ENCODE measurements at regions not wholly inside any gene's neighbourhood (a gene's known extent, or its start where the extent isn't known, plus 50 kb on each side); places are given as distances from the start of the nearest gene placed in this dataset.

DNA sequence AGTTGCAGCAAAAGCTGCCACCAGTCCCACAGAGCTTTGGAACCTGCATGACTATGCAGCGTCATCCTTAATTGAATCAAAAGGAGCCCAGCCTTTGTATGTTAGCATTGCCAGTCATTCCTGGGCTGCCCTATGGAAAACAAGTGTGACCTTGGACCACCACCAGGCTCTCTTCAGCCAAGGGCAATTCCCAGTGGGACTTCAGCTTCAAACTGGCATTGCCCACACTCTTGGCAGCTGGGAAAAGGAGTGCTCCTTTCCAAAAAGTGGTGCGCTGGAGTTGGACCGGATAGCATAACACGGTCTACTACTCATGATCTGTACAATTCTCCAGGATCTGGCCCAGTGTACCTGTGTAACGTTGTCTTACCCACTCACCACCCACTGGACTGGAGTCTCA lies 259.5 kb downstream of the MREG start:
- H3K27ac Mint-ChIP-seq: no peak overlapping the region
- no peaks in the 10 kb centered on the region for H3K9me3 Mint-ChIP-seq
- DNase-seq: no peak
- H3K27me3 Mint-ChIP-seq: no peaks in the 10 kb centered on the region
- peaks cover 20% of the 10 kb centered on the region for H3K4me1 Mint-ChIP-seq
- no peaks in the 10 kb centered on the region for H3K36me3 Mint-ChIP-seq (ENCODE audit: low read depth)
- intact Hi-C loops (cut with micrococcal nuclease): no loop called here
- H3K4me3 Mint-ChIP-seq: no peak overlapping the region

DNA sequence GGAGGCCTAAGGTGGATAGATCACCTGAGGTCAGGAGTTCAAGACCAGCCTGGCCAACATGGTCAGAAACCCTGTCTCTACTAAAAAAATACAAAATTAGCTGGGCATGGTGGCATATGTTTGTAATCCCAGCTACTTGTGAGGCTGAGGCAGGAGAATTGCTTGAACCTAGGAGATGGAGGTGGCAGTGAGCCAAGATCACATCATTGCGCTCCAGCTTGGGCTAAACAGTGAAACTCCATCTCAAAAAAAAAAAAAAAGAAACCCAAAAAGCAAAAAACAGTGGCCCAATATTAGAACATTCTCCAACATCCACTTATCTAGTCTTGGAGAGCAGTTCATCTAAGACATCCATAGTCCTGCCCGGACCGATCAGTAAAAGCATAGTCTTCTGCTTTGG lies 260.4 kb downstream of the MREG start:
- H3K36me3 Mint-ChIP-seq (ENCODE audit: low read depth): no peaks in the 10 kb centered on the region
- no peak overlapping the region for H3K27ac Mint-ChIP-seq
- DNase-seq: no peak
- H3K9me3 Mint-ChIP-seq: no peaks in the 10 kb centered on the region
- H3K4me1 Mint-ChIP-seq: peaks cover 20% of the 10 kb centered on the region
- H3K4me3 Mint-ChIP-seq: no peak overlapping the region
- no peaks in the 10 kb centered on the region for H3K27me3 Mint-ChIP-seq
- intact Hi-C loops (cut with micrococcal nuclease): no loop called here

DNA sequence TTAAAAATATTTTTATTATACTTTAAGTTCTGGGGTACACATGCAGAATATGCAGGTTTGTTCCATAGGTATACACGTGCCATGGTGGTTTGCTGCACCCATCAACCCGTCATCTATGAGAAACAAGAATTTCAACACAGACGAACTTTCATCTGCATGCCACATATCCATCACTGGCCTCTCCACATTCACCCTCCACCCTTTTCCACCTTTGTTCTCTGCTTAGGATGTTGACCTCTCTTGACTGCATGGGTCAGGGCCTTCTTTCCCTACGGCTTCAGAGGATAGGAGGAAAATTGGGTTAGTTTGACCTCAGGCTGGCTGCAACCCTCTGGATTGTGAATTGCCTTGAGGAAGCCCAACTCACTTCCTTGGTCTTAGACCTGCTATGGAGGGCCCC lies 260.9 kb downstream of the MREG start:
- Mint-ChIP-seq H3K4me1 (peaks cover 20% of the 10 kb centered on the region), H3K4me3 (no peak overlapping the region), H3K27me3 (no peaks in the 10 kb centered on the region), H3K27ac (no peak overlapping the region), H3K9me3 (no peaks in the 10 kb centered on the region), H3K36me3 (ENCODE audit: low read depth) (no peaks in the 10 kb centered on the region)
- DNase-seq: no peak
- intact Hi-C loops (cut with micrococcal nuclease): no loop called here

- H3K4me1 Mint-ChIP-seq: peaks cover 20% of the 10 kb centered on the region
- H3K4me3 Mint-ChIP-seq: no peak overlapping the region
- no peaks in the 10 kb centered on the region for H3K36me3 Mint-ChIP-seq (ENCODE audit: low read depth)
- intact Hi-C loops (cut with micrococcal nuclease): no loop called here
- no peaks in the 10 kb centered on the region for H3K9me3 Mint-ChIP-seq
- DNase-seq: no peak
- H3K27ac Mint-ChIP-seq: no peak overlapping the region
- no peaks in the 10 kb centered on the region for H3K27me3 Mint-ChIP-seq
Measured at GRCh38 chr2:215751911-215752272, 261.5 kb downstream of the MREG start.

DNA sequence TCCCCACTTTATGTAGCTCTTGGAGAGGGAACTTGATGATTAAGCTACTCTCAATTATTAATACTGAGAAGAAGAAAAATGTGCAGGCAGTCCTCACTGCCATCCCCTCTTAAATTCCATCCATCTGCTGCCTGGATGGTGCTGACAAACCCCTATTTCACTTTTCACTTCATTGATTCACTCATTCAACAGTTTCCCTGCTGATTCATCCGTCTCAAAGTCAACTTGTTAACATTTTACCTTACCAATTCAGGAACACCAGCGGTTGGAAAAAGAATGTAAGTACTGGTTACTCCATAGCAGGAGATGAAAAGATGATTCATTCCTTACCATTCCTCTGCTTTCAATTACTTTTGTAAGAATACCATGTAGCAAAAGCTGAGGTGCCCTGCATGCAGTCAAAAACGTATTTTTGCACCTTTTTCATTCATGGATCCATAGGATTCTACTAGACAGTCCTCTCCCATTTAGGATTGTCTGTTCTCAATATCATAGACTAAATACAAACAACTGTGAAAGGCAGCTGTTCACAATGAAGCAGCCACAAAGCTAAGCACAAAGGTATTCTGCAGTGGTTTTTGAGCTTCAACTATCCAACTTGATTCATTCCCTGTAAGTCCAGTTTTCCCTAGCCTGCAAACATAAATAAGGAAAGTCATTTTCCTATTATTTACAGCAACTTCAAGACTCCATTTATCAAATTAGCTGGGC lies 262.0 kb downstream of the MREG start:
- Mint-ChIP-seq H3K27me3 (no peaks in the 10 kb centered on the region), H3K4me3 (no peak overlapping the region), H3K36me3 (ENCODE audit: low read depth) (no peaks in the 10 kb centered on the region), H3K27ac (no peak overlapping the region), H3K9me3 (no peaks in the 10 kb centered on the region), H3K4me1 (peaks cover 20% of the 10 kb centered on the region)
- intact Hi-C loops (cut with micrococcal nuclease): no loop called here
- DNase-seq: no peak

- Mint-ChIP-seq H3K27me3 (no peaks in the 10 kb centered on the region), H3K27ac (no peak overlapping the region), H3K36me3 (ENCODE audit: low read depth) (no peaks in the 10 kb centered on the region), H3K4me1 (peaks cover 20% of the 10 kb centered on the region), H3K4me3 (no peak overlapping the region), H3K9me3 (no peaks in the 10 kb centered on the region)
- DNase-seq: peak; percentile 64
- intact Hi-C loops (cut with micrococcal nuclease): no loop called here
Measured at GRCh38 chr2:215750763-215751162, 262.6 kb downstream of the MREG start.

DNA sequence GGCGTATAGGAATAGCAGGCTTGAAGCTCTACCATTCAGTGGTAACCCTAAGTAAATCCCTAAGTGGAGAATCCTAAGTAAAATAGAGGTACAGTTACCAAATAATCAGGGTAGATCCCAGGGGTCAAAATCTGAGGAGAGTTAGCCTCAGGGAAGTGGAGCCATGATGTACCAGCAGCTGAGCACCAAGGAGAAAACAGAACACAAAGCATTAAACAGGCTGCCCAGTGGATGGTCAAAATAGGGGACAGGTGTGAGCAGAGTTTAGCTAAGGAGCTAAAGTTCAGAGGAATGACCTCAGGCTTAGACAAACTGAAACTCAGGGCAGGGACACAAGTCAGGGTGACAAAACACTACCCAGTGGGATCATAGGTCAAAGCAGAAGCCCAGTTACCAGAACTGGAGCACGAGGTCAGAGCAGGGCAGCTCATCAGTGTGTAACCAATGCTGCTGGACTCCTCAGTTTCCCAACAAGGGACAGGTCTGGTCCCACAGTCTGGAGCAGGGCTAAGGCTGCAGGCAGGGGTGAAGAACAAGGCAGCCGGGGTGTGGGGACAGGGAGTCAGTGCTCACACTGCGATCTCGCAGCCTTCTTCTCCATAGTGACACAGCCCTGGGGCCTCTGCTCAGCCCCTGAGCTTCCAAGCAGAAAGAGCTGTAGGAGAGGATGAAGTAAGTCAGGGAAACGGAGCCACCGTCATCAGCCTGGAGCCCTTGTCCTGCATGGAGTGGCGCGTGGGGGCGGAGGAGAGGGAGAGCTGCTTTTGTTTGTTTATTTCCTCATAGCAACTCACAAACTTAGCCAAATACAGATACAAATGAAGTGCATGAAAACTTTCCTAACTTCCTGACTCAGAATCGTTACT lies 264.0 kb downstream of the MREG start:
- Mint-ChIP-seq H3K27ac (no peak overlapping the region), H3K36me3 (ENCODE audit: low read depth) (no peaks in the 10 kb centered on the region), H3K4me1 (peaks cover 20% of the 10 kb centered on the region), H3K4me3 (no peak overlapping the region), H3K27me3 (no peaks in the 10 kb centered on the region), H3K9me3 (no peaks in the 10 kb centered on the region)
- no peak for DNase-seq
- intact Hi-C loops (cut with micrococcal nuclease): no loop called here

GRCh38 chr2:215748446-215748845 lies 264.9 kb downstream of the MREG start:
- Mint-ChIP-seq H3K4me3 (no peak overlapping the region), H3K9me3 (no peaks in the 10 kb centered on the region), H3K27me3 (no peaks in the 10 kb centered on the region), H3K36me3 (ENCODE audit: low read depth) (no peaks in the 10 kb centered on the region), H3K27ac (no peak overlapping the region), H3K4me1 (peaks cover 20% of the 10 kb centered on the region)
- intact Hi-C loops (cut with micrococcal nuclease): no loop called here
- no peak for DNase-seq

- intact Hi-C loops (cut with micrococcal nuclease): no loop called here
- Mint-ChIP-seq H3K36me3 (ENCODE audit: low read depth) (no peaks in the 10 kb centered on the region), H3K27me3 (no peaks in the 10 kb centered on the region), H3K4me3 (no peak overlapping the region), H3K27ac (no peak overlapping the region), H3K4me1 (peaks cover 20% of the 10 kb centered on the region), H3K9me3 (no peaks in the 10 kb centered on the region)
- no peak for DNase-seq
Measured at GRCh38 chr2:215746887-215747615, 266.3 kb downstream of the MREG start.

DNA sequence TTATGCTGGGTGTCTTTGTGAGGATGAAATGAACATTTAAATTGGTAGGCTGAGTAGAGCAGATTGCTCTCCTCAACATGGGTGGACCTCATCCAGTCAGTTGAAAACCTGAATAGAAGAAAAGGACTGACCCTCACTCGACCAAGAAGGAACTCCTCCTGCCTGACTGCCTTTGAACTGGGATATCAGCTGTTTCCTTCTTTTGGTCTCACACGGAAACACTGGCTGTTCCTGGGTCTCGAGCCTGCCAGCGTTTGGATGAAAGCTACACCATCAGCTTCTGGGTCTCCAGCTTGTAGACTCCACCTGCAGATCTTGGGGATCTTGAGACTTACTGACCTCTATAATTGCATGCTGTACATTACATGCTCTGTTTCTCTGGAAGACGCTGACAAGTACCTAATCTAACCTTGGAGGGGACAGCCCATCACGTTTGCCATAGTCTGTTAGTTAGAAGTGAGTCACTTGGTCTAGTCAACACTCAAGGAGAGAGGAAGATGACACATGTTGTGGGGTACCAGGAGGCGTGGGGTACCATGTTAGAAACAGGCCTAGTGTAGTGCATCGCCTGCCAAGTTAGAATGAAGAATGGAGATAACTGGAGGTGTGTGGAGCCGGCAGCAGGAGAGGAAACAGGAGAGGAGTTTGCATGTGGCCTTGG lies 267.0 kb downstream of the MREG start:
- peak; percentile 51 for DNase-seq
- H3K36me3 Mint-ChIP-seq (ENCODE audit: low read depth): no peaks in the 10 kb centered on the region
- no peaks in the 10 kb centered on the region for H3K27me3 Mint-ChIP-seq
- H3K27ac Mint-ChIP-seq: no peak overlapping the region
- H3K4me3 Mint-ChIP-seq: no peak overlapping the region
- H3K4me1 Mint-ChIP-seq: peaks cover 20% of the 10 kb centered on the region
- no peaks in the 10 kb centered on the region for H3K9me3 Mint-ChIP-seq
- intact Hi-C loops (cut with micrococcal nuclease): no loop called here

GRCh38 chr2:215745331-215745730 lies 268.0 kb downstream of the MREG start:
- peaks cover 10% of the 10 kb centered on the region for H3K4me1 Mint-ChIP-seq
- H3K4me3 Mint-ChIP-seq: no peak overlapping the region
- H3K9me3 Mint-ChIP-seq: no peaks in the 10 kb centered on the region
- no peaks in the 10 kb centered on the region for H3K27me3 Mint-ChIP-seq
- intact Hi-C loops (cut with micrococcal nuclease): no loop called here
- no peak overlapping the region for H3K27ac Mint-ChIP-seq
- peak; percentile 22 for DNase-seq
- H3K36me3 Mint-ChIP-seq (ENCODE audit: low read depth): no peaks in the 10 kb centered on the region

DNA sequence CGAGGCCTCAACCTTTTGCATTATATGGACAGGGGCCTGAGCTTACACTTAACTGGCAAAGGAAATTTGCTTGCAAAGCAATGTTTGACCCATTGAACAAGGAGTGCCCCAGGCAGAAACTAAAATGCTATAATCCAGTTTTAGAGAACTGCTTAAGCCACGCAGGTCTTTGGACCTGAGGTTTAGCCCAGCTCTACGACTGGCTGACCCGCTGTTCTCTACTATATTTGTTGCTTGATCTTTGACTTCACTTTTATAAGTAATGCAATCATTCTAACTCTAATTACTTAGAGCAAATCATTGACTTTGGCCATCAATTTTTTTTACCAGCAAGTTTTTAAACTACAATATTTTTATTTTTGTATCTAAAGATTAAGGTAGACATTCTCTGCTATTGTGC lies 268.8 kb downstream of the MREG start:
- Mint-ChIP-seq H3K4me3 (no peak overlapping the region), H3K9me3 (no peaks in the 10 kb centered on the region), H3K27ac (no peak overlapping the region), H3K4me1 (peaks cover 4% of the 10 kb centered on the region), H3K27me3 (no peaks in the 10 kb centered on the region), H3K36me3 (ENCODE audit: low read depth) (no peaks in the 10 kb centered on the region)
- intact Hi-C loops (cut with micrococcal nuclease): no loop called here
- peak; percentile 27 for DNase-seq

DNA sequence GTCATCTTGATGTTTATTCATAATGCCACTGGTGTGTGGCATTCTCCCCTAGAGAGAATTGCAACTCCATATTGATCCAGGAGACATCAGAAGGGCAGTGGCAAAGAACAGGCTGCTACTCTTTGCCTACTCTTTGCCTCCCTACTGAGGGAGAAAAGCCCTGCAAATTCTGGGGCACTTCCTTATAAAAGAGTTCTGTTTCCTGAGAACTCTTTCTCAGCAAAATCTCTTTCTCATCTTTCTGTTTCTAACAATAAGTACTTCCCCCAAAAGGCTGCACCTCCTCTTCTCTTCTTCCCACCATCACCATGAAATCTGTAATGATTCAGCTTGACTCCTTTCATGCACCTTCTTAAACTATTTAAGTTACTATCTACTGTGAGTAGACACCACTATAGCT lies 270.3 kb downstream of the MREG start:
- H3K4me1 Mint-ChIP-seq: no peaks in the 10 kb centered on the region
- no peak overlapping the region for H3K4me3 Mint-ChIP-seq
- no peaks in the 10 kb centered on the region for H3K36me3 Mint-ChIP-seq (ENCODE audit: low read depth)
- no peak for DNase-seq
- H3K27ac Mint-ChIP-seq: no peak overlapping the region
- intact Hi-C loops (cut with micrococcal nuclease): no loop called here
- H3K9me3 Mint-ChIP-seq: no peaks in the 10 kb centered on the region
- no peaks in the 10 kb centered on the region for H3K27me3 Mint-ChIP-seq

DNA sequence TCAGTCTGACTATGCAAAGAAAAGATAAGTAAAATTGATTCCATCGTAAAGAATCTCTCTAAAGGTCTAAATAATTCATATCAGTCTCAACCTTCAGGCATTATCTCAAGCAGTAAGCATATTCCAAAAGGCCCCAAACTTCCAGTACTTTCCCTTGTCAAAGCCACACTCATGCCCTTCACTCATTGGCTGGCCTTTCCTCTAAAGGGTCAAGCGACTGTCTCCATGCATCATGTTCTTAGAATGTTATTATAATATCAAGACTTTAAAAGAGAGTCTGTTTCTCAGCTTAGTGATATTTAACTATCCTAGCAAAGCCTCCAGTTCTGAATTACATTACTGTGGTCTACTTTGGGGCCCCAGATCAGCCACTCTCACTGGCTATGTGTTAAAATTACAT lies 271.3 kb downstream of the MREG start:
- Mint-ChIP-seq H3K4me3 (no peak overlapping the region), H3K27ac (no peak overlapping the region), H3K36me3 (ENCODE audit: low read depth) (no peaks in the 10 kb centered on the region), H3K9me3 (no peaks in the 10 kb centered on the region), H3K4me1 (no peaks in the 10 kb centered on the region), H3K27me3 (no peaks in the 10 kb centered on the region)
- intact Hi-C loops (cut with micrococcal nuclease): no loop called here
- no peak for DNase-seq

Data from activated CD4-positive, alpha-beta T cell treated with anti-CD3 and anti-CD28 coated beads, Interleukin-2, amount 10 ng/mL, durations not matched to agents 24 days and 14 days (primary cell).